DND-41 (cell line): ENCODE measurements at regions not wholly inside any gene's neighbourhood (a gene's known extent, or its start where the extent isn't known, plus 50 kb on each side); places are given as distances from the start of the nearest gene placed in this dataset.

Source experiments
- ATAC-seq: fragments of 200-7000 bp; cut with Tn5 transposase; 3 replicates; pipeline ENCODE4 v1.9.1; 2021; ENCODE audit warnings: low read depth; ENCODE audit not compliant: insufficient read depth
- DNase-seq: peaks from one replicate; pipeline ENCODE4 v3.0.0-alpha.2; 2020
- H2AFZ ChIP-seq: 2 replicates; pipeline ENCODE4 v1.6.0; 2012; ENCODE audit warnings: low read depth, low read length
- H3K27ac ChIP-seq: 2 replicates; pipeline ENCODE4 v1.5.1; 2012; ENCODE audit warnings: low read length, inconsistent platforms
- H3K27me3 ChIP-seq: fragments of 200-600 bp; sonication (generic); 2 replicates; pipeline ENCODE4 v1.6.0; 2012; ENCODE audit warnings: low read length, mild to moderate bottlenecking, inconsistent platforms; ENCODE audit not compliant: insufficient read depth, poor library complexity
- H3K36me3 ChIP-seq: 2 replicates; pipeline ENCODE4 v1.5.1; 2012; ENCODE audit warnings: low read length, inconsistent platforms; ENCODE audit not compliant: insufficient read depth
- H3K4me1 ChIP-seq: 2 replicates; pipeline ENCODE4 v1.5.1; 2012; ENCODE audit warnings: mild to moderate bottlenecking, low read length; ENCODE audit not compliant: insufficient read depth
- H3K4me2 ChIP-seq: 2 replicates; pipeline ENCODE4 v1.6.0; 2012; ENCODE audit warnings: mild to moderate bottlenecking, moderate library complexity, low read length, inconsistent platforms; ENCODE audit not compliant: insufficient read depth
- H3K4me3 ChIP-seq, 2 experiments: fragments of 200-600 bp in 1 of 2; shearing (Covaris generic) in 1 of 2; 2 replicates each; pipeline ENCODE4 v1.5.1; 2012 to 2016; ENCODE audit warnings: inconsistent platforms in 2 of 2, low read length in 2 of 2, mild to moderate bottlenecking in 2 of 2, low read depth in 1 of 2, moderate library complexity in 1 of 2
- H3K79me2 ChIP-seq: 2 replicates; pipeline ENCODE4 v1.6.0; 2012; ENCODE audit warnings: low read length, inconsistent platforms; ENCODE audit not compliant: insufficient read depth
- H3K9ac ChIP-seq: 2 replicates; pipeline ENCODE4 v1.6.0; 2012; ENCODE audit warnings: low read depth, mild to moderate bottlenecking, inconsistent platforms, low read length, moderate library complexity
- H3K9me3 ChIP-seq: 2 replicates; pipeline ENCODE4 v1.5.1; 2012; ENCODE audit warnings: low read length, moderate library complexity, mild to moderate bottlenecking, inconsistent platforms; ENCODE audit not compliant: insufficient read depth, severe bottlenecking
- H4K20me1 ChIP-seq: 2 replicates; pipeline ENCODE4 v1.6.0; 2012; ENCODE audit warnings: low read length; ENCODE audit not compliant: insufficient read depth
- EZH2 ChIP-seq: IDR thresholded peaks from 3 replicates; pipeline ENCODE4 v1.6.1; 2012; ENCODE audit warnings: borderline replicate concordance, low read depth, mild to moderate bottlenecking, moderate library complexity, low read length, inconsistent platforms; ENCODE audit not compliant: severe bottlenecking
- TF ChIP-seq, protein P1 (sequence below): IDR thresholded peaks from 2 replicates; pipeline ENCODE4 v1.5.1; 2012; ENCODE audit warnings: borderline replicate concordance, low read length, moderate library complexity, mild to moderate bottlenecking; ENCODE audit not compliant: poor library complexity, severe bottlenecking; ENCODE audit errors: extremely low read depth

DNA sequence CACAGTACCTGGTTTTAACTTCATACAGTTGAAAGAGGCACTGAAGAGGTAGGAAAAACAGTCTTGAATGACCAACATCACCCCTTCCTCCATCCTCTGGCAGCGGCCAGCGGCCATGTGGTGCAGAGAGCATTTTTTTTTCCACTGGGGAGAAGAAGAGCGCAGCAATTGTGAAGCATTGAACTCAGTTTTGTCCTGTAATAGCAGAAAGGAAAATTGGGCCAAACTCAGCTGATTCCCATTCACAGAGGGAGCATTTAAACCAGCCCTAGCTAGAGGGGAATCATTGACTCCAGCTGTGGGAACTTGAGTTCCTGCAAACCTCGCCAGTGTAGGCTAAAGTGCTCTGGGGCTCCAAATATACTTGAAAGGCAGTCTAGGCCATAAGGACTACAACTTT lies 316.6 kb upstream of the CHST9 start:
- Histone ChIP-seq H2AFZ (no peak overlapping the region), H3K4me1 (no peaks in the 10 kb centered on the region)
- TF ChIP-seq, protein P1, sequence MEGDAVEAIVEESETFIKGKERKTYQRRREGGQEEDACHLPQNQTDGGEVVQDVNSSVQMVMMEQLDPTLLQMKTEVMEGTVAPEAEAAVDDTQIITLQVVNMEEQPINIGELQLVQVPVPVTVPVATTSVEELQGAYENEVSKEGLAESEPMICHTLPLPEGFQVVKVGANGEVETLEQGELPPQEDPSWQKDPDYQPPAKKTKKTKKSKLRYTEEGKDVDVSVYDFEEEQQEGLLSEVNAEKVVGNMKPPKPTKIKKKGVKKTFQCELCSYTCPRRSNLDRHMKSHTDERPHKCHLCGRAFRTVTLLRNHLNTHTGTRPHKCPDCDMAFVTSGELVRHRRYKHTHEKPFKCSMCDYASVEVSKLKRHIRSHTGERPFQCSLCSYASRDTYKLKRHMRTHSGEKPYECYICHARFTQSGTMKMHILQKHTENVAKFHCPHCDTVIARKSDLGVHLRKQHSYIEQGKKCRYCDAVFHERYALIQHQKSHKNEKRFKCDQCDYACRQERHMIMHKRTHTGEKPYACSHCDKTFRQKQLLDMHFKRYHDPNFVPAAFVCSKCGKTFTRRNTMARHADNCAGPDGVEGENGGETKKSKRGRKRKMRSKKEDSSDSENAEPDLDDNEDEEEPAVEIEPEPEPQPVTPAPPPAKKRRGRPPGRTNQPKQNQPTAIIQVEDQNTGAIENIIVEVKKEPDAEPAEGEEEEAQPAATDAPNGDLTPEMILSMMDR: no peak
- no peak for TF ChIP-seq EZH2

DNA sequence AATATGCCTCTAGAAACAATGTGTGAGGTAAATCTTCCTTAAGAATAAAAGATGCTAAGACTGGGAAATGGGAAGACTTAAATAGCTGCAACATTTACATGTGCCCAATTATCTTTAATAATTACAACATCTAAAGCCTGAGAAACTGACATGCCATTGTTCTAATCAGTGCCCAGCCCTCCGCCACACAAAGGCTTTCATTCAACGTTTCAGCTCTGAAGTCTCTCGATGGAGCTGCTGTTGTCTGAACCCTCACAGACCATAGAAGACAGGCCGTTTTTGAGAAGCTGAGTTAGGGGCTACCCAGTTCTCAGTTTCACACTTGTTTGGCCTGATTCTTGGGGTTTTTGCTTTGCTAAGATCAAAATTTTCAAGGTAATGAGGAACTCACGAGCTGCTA lies 315.4 kb upstream of the CHST9 start:
- Histone ChIP-seq H3K36me3 (no peaks in the 10 kb centered on the region), H3K4me3 (no peak overlapping the region), H3K4me2 (no peak overlapping the region)

More for the DNA sequence above, 316.6 kb upstream of the CHST9 start:
- no peaks in the 10 kb centered on the region for H4K20me1 ChIP-seq
- H3K9me3 ChIP-seq: no peaks in the 10 kb centered on the region
- no peak for DNase-seq
- no peaks in the 10 kb centered on the region for H3K27me3 ChIP-seq
- no peaks in the 10 kb centered on the region for H3K79me2 ChIP-seq
- no peak overlapping the region for H3K27ac ChIP-seq
- H3K36me3 ChIP-seq: no peaks in the 10 kb centered on the region
- H3K4me3 ChIP-seq: no peak overlapping the region
- no peak for ATAC-seq
- no peak overlapping the region for H3K9ac ChIP-seq
- H3K4me2 ChIP-seq: no peak overlapping the region

DNA sequence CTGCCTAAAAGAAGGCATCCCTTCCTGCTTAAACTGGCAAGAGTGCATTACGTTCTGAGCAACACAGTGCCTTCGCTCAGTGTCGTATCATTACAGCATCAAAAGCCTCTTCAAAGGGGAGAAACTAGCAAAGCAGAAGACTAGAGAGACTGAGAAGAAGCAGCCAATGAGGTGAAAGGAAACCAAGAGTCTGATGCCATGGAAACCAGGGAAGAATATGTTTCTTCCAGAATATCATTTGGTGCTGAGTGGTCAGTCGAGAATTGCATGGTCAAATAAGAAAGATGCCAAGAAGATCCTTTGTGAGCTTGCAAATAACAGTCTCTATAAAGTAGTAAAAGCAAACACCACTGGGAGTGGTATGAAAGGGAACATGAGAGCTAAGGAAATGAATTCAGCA lies 312.1 kb upstream of the CHST9 start:
- H2AFZ ChIP-seq: no peak overlapping the region
- no peak overlapping the region for H3K4me2 ChIP-seq
- H3K36me3 ChIP-seq: no peaks in the 10 kb centered on the region
- no peaks in the 10 kb centered on the region for H3K27me3 ChIP-seq
- ATAC-seq (no peak), DNase-seq (no peak)
- no peak overlapping the region for H3K27ac ChIP-seq
- no peaks in the 10 kb centered on the region for H3K79me2 ChIP-seq
- H3K4me3 ChIP-seq: no peak overlapping the region
- TF ChIP-seq EZH2: no peak
- TF ChIP-seq, protein P1: no peak
- no peaks in the 10 kb centered on the region for H3K9me3 ChIP-seq
- H4K20me1 ChIP-seq: no peaks in the 10 kb centered on the region
- H3K4me1 ChIP-seq: no peaks in the 10 kb centered on the region
- no peak overlapping the region for H3K9ac ChIP-seq

More for the DNA sequence above, 315.4 kb upstream of the CHST9 start:
- Histone ChIP-seq H4K20me1 (no peaks in the 10 kb centered on the region), H3K79me2 (no peaks in the 10 kb centered on the region), H3K4me1 (no peaks in the 10 kb centered on the region), H2AFZ (no peak overlapping the region), H3K9ac (no peak overlapping the region), H3K9me3 (no peaks in the 10 kb centered on the region), H3K27ac (no peak overlapping the region), H3K27me3 (no peaks in the 10 kb centered on the region)
- ATAC-seq (no peak), DNase-seq (no peak)
- no peak for TF ChIP-seq EZH2
- TF ChIP-seq, protein P1: no peak

DNA sequence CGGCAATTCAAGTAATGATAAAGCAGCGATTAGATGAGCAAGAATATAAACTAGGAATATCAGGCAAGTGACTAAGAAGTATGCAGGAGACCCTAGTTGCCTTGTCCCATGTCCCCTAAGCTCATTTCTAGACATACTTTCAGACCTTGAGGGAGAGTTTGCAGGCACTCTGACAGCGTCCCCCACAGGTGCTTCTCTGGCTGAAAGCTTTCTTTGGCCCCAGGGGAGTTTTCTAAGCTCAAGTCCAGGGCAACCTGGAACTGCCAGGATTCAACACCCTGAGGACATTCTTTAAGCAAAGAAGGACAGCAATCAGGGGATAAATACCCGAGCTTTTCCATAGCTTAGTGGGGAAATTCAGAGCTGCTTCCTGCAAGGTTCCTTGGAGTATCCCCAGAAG lies 308.1 kb upstream of the CHST9 start:
- Histone ChIP-seq H3K27me3 (no peaks in the 10 kb centered on the region), H3K4me3 (no peak overlapping the region)
- no peak for ATAC-seq

More for the DNA sequence above, 308.1 kb upstream of the CHST9 start:
- Histone ChIP-seq H2AFZ (no peak overlapping the region), H3K4me1 (no peaks in the 10 kb centered on the region), H4K20me1 (no peaks in the 10 kb centered on the region), H3K9me3 (no peaks in the 10 kb centered on the region), H3K79me2 (no peaks in the 10 kb centered on the region), H3K36me3 (no peaks in the 10 kb centered on the region), H3K4me2 (no peak overlapping the region), H3K9ac (no peak overlapping the region), H3K27ac (no peak overlapping the region)
- DNase-seq: no peak
- no peak for TF ChIP-seq EZH2
- TF ChIP-seq, protein P1: no peak
